GM18498 (cell line): ENCODE measurements at regions not wholly inside any gene's neighbourhood (a gene's known extent, or its start where the extent isn't known, plus 50 kb on each side); places are given as distances from the start of the nearest gene placed in this dataset.

Source experiments
- ATAC-seq: cut with Tn5 transposase; IDR thresholded peaks from one replicate; pipeline ENCODE4 v1.9.1; 2021; ENCODE audit warnings: mild to moderate bottlenecking, moderate library complexity; ENCODE audit not compliant: unreplicated experiment

DNA sequence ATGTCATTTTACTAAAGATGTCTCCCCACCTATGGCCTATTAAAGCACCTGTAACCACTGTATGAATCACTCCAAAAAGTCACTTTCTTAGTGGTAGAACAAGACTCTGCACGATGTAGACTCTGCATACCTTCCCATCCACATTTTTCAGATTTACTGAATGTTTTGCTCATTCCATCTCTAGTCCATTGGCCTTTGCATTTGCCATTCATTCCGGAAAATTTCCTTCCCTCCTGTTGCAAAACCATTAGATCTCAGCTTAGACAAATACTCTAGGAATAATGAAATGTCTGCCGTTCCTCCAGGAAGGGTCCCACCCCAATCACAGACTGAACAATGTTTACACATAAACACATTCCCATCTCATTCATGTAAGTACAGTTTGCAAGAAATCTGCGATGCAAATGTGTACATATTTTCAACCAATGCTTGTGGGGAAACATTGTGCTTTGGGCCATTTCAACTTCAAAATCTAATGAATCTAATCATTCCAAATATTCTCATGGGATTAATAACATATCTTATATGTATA, 146.3 kb upstream of the XYLT1 start:
- no peak for ATAC-seq

DNA sequence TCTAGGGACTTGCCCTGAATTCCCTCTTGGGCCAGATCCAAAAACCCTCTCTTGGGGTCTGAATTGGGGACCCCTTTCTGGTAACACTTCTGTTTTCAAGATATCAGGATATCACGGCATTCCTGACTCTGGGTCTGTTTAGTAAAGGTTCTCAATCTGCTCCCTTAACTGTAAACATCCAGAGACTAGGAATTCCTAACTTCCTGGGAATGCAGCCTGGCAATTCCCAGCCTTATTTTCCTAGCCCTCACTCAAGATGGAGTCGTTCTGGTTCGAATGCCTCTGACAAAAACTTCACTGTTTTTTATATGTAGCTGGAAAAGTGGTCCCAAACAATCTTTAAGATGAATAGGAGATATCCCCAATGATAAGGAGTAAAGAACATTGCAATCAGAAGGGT, 141.6 kb upstream of the XYLT1 start:
- no peak for ATAC-seq

DNA sequence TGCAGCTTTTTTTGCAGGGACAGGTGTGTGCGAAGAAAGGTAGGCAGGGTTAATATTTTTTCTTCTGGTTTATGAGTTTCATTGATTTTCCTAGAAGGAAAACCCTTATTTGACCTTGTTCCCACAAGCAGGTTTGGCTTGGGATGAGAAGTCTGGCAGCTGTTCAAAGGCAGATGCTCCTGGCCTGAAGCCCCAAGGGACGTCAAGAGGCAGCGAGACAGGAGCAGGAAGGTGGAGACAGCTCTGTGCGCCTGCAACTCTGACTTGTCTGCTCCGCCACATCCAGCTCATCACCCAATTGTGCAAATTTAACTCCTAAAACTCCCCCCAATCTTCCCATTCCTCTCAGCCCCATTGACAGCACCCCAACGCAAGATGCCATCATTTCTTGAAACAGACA, 136.8 kb upstream of the XYLT1 start:
- no peak for ATAC-seq

DNA sequence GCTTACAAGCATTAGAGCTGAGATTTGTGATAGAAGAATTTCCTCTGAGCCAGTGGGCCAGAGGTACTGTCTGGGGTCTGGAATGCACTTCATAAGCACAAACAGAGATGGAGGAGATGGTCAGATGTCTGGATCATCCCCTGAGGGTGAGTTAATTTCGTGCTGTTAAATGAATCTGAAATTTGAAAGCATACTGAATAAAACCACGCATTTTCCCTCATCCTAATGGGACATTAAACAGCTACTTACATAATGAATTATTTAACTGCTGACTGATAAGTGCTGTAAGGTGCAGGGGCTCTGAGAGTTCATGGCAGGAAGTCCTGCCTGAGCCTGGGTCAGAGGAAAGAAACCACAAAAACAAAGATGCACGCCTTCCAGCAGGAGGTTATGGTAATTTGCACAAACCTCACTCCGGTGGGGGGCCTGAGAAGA, 136.3 kb upstream of the XYLT1 start:
- no peak for ATAC-seq

DNA sequence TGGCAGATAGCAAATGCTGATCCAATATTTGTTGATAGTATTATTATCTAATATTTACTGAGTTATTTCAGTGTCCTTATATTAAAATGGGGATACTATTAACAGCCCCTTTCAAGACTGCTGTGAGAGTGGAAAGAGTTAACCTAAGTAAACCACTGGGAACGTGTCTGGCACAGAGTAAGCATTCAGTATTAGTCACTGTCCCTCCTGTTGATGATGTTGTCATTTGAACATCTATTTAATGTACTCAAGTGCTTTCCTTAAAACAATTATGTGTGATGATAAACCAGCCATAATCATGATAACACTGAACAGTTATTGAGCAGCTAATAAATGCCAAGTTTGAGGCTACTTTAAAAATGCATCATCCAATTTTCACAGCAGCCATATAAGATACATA, 135.7 kb upstream of the XYLT1 start:
- ATAC-seq, result no peak

DNA sequence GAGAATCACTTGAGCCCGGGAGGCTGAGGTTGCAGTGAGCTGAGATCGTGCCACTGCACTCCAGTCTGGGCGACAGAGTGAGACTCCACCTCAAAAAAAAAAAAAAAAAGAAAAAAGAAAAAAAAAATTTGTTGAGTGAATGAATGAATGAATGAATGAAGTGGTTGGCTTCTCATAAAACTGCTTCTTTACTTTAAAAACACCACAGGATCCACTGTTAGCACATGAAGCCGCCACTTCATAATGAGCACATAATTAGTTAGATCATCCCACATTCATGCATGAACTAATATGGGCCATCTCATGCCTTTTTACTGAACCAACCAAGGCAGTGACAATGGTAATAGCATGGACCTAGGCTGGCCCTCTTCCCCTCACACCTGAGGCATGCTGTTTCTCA, 135.0 kb upstream of the XYLT1 start:
- no peak for ATAC-seq

DNA sequence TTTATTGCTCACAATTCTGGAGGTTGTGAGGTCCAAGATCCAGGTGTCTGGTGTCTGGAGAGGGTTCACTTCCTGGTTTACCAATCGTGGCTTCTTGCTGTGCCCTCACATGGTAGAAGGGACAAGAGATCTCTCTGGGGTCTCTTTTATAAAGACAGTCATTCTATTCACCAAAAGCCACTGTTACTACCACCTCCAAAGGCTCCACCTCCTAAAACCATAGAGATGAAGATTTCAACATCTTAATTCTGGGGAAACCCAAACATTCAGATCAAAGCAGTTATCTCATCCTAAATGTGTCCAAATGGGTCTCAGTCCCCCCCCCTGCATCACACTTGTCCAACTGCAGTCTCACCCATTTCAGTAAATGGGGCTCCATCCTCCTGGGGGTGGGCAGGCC, 132.9 kb upstream of the XYLT1 start:
- ATAC-seq, result no peak

DNA sequence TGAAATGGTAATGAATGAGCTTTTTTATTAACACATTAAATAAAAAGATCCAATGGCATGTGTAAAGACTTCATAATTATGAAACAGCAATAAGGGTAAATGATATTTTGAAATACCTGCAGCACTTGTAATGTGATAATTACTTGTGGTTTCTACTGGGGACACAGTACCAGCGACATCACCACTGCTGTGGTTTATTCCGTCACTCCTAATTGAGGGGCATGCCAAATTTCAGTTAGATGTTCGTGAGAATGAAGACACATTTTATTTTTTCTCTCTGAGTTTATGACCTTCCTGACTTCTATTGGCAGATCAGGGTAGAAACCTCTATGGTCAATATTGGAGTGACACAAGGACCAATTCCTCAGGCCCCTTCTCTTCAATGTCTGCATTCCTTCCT, 131.9 kb upstream of the XYLT1 start:
- ATAC-seq, result no peak

DNA sequence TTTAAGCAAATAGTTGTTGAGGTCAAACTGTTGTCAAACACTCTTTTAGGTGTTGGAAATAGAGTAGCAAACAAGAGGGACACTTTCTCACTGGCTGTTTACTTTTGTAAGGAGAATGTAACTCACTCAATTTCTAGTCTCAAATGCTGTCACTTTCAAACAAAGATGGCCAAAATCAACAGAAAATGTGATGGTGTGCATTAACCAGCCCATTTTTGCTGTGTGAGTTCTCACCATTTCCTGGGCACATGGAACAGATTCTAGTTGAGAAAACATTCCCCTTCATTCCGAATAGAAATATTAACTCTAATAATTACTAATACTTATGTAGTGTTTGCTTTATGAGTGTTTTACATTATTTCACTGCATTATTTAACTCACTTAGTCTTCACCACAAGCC, 128.2 kb upstream of the XYLT1 start:
- no peak for ATAC-seq

DNA sequence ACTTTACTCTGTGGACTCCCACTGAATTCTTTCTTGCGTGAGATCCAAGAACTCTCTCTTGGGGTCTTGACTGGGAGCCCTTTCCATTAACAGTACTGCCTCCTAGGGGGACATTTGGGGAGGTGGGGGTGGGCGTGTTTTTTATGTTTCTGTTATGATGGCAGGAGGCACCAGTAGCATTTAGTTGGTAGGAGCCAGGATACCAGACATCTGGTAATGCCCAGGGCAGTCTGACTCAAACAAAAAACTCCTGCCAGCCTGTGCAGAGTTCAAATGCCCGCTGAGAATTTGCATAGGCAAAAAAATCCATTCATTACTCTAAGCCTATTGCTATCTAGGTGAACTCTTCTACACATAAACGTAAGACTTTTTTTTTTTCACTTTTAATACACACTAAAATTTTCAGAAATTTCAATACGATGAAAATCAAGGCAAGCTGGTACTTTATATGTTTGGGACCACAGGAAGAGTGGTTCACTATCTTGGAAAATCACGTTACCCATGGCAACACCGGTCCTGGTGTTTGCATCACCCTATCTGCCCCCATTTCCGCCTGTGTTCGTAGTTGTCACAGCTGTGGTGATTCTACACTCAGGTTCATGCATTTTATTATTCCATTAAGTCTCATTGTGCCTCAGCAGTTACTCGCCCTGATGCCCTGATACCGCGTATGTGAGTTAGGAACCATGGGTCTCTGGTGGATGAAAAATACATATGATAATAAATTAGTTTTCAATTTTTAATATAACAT, 121.1 kb upstream of the XYLT1 start:
- ATAC-seq, result no peak

DNA sequence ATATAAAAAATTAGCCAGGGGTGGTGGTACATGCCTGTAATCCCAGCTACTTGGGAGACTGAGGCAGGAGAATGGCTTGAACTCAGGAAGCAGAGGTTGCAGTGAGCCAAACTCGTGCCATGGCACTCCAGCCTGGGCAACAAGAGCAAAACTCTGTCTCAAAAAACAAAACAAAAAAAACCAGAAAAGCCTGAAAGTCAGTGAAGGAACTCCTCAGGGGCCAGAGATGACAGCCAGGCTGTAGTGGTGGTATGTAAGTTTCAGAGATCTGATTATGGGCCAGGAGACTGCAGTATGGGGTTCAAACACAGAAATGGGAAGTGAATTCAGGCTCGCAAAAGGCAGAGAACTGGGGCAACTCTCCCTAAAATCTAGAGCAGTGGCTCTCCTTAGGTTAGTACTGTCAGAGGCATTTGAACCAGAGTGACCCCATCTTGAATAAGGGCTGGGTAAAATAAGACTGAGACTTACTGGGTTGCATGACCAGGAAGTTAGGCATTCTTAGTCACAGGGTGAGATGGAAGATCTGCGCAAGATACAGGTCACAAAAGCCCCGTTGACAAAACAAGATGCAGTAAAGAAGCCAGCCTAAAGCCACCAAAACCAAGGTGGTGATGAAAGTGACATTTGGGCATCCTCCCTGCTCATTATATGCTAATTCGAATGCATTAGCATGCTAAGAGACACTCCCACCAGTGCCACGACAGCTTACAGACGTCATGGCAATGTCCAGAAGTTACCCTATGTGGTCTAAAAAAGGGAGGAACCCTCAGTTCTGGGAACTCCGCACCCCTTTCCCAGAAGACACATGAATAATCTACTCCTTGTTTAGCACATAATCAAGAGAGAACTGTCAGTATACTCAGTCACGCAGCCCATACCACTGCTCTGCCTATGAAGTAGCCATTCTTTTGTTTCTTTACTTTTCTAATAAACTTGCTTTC, 120.2 kb upstream of the XYLT1 start:
- ATAC-seq, result no peak

DNA sequence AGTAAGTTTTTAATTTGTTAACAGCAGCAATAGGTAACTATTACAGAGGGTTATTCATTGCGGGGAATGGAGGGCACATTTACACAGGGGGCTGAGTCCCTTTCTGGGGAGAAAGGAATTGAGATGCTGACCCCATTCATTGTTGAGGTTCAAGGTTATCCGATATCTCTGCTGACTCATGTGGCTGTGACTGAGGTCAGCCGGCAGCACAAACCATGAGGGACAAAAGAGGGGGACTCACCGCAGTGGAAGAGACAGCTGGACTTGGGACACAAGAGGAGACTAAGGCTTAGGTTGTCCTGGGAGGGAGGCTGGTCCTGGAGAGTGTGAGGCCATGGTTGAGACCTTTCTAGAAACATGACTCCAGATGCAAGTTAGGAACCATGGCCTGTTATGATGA, 119.1 kb upstream of the XYLT1 start:
- ATAC-seq, result no peak

DNA sequence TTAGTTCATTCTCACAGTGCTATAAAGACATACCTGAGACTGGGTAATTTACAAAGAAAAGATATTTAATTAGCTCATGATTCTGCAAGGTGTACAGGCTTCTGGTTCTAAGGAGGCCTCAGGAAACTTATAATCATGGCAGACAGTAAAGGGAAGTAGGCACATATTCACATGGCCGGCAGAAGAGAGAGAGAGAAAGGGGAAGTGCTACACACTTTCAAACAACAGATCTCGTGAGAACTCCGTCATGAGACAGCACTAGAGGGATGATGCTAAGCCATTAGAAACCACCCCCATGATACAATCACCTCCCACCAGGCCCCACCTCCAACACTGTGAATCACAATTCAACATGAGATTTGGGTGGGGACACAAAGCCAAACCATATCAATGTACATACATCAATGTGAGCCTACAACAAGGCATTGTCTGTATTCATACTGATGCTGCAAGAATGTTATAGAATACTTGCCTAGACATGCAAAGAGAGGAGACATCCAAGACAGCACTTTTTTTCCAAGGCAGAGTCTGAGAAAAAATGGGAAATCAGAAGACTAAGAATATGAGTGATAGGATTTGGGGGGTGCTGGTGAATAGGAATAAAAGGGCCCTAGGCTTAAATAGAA, 114.8 kb upstream of the XYLT1 start:
- no peak for ATAC-seq

DNA sequence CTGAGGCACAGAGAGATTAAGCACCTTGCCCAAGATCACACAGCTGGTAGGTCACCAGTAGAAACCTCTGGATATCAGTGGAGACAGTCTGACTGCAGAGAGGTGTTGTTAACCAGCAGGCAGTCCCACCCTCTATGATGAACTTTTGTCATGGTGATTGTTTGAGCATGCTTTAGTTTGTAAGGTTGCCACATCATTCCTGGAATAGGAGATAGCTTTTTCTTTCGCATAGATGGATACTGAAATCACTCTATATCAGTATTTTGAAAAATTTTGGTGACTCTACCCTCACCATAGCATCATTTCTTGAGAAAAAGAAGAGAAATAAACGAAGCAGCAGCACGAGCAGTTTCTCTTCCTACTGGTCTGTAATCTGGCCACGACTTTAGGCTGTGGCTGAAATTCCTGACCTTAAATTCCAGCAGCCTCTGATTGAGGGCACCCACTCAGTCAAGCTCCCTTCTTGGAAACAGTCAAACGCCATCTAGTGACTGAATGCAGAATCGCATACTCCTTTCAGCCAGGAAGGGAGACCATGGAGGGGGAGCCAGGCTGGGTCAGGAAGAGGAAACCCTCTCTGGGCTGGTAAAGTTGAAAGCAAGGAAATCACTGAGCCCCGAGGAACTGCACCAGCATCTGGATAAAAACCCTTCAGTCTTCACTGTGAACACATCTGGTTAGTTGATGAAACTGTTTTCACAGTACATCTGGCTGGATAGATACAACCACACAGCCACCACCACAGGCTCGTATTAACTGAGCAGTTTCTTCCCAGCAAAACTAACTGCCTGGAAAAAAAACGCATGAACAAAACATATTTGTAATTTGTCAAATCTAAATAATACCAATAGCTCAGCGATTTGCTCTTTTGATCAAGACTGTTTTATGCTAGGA, 108.5 kb upstream of the XYLT1 start:
- no peak for ATAC-seq

DNA sequence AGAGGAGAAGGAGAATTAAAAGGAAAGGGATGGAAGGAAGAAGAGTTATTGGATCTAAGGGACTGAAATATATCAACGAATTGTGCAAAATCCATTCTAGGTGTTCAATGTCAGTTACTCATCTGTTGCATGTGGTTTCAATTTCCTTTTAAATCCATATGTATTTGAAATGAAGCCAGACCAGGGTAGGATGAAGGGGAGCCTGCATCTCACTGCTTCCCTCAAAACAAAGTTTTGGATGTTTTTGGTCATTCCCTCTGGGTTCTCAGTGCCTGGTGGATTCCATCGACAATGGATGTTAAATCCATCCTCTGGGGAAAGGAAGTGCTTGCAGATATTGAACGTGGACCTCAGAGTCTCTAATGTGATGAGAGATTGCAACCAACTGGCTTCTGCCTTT, 103.5 kb upstream of the XYLT1 start:
- no peak for ATAC-seq

DNA sequence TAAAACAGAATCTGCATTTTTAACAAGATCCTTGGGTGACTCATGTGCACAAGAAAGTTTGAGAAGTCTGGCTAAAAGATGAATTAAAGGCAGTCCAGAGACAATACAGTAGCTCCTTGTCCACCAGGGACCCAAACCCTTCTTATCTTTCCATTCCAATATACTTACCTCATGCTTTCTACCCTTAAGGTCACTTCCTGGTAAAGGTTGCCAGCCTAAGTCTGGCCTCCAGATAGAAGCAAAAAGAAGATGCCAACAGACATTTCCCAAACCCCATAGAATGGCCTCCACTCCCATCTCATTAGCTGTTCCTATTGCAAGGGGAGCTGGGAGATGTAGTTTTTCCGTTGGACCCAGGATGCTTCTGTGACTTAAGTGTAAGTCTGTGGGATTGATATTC, 101.4 kb upstream of the XYLT1 start:
- ATAC-seq, result no peak

DNA sequence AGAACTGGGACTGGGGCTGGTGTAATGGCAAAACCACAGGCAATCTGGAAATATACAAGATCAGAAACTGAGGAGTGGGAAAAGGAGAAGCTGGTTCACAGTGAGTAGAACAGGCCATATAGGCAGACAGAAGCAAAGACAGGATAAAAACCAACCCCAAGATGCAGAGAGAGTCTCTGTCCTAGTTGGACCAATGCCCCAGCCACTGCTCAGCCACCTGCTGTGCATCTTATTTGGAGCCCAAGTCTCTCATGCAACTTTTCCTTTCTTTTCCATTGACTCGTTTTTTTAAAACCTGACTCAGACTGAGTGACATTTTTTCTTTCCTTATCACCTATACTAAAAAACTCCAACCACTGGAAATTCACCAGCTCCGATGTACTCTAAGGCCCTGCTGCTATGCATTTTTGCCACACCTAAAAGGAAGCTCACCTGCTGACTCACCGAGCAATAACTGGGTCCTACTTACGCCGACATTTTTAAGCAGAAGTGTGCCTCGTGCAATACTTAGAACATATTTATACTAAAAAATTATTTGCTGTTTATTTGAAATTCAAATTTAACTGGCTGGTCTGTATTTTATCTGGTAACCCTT, 100.8 kb upstream of the XYLT1 start:
- no peak for ATAC-seq

DNA sequence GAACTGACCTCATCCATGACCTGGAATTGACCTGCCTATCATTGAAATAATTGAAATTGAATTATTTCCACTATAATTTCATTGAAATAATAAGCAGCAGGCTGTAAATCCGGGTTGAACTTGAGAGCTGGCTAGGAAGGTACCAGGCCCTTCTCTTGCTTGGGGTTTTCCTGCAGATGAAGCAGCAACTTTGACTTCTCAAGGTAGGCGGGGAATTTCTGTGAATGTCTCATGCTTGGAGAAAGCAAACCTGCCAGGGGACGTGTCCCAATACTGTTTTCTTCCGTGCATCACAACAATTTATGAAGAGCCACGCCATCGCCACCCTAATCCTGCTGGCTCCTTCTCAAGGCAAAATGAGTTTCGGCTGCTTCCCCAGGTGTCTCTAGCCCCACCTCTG, 97.5 kb upstream of the XYLT1 start:
- no peak for ATAC-seq

DNA sequence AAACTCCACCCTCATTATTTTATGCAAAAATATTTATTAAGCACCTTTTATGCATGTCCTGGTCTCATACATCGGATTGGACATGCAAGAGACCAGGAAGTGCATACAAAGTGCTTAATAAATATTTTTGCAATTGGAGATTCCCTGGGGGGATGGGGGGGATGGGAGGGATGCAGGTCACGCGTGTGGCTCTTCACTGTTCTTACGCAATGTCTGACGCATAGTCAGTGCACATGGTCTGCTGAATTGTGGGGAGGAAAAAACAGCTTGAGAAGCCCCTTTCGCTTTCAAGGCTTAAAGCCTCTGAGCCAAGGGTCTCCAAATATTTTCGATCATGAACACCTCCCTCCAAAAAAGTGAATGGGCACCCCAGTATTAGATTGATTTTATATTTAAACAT, 96.7 kb upstream of the XYLT1 start:
- no peak for ATAC-seq
